Spleen (tissue), 11 donors: ENCODE measurements at regions not wholly inside any gene's neighbourhood (a gene's known extent, or its start where the extent isn't known, plus 50 kb on each side); places are given as distances from the start of the nearest gene placed in this dataset.

Experiments used
- DNase-seq: peaks from one replicate; pipeline ENCODE4 v3.0.0-alpha.2; 2020
- H3K27ac ChIP-seq, 8 donors: fragments of 200-600 bp; sonication (generic) in 7 of 8; 1 replicate in 4 of 8; 2 replicates in 4 of 8; pipeline versions ENCODE4 v1.5.0 to v1.8.0; 2016 to 2021; ENCODE audit warnings: inconsistent platforms in 4 of 8, mild to moderate bottlenecking in 4 of 8, moderate library complexity in 1 of 8
- H3K27me3 ChIP-seq, 7 donors: fragments of 200-600 bp; sonication (generic) in 6 of 7; replicated peaks in 1 of 7; 1 replicate in 4 of 7; 2 replicates in 3 of 7; pipeline versions ENCODE4 v1.5.0 to v1.8.0; 2016 to 2021; ENCODE audit warnings: inconsistent platforms in 3 of 7, mild to moderate bottlenecking in 1 of 7
- H3K36me3 ChIP-seq, 6 donors: fragments of 200-600 bp; sonication (generic) in 5 of 6; 1 replicate in 4 of 6; 2 replicates in 2 of 6; pipeline versions ENCODE4 v1.5.0 to v1.8.0; 2016 to 2021; ENCODE audit warnings: inconsistent platforms in 2 of 6
- H3K4me1 ChIP-seq, 6 donors: fragments of 200-600 bp; sonication (generic) in 5 of 6; 1 replicate in 3 of 6; 2 replicates in 3 of 6; pipeline versions ENCODE4 v1.5.0 to v1.8.0; 2016 to 2021; ENCODE audit warnings: inconsistent platforms in 3 of 6
- H3K4me3 ChIP-seq, 8 donors: fragments of 200-600 bp; sonication (generic) in 7 of 8; 1 replicate in 4 of 8; 2 replicates in 4 of 8; pipeline versions ENCODE4 v1.5.0 to v1.8.0; 2016 to 2021; ENCODE audit warnings: inconsistent platforms in 4 of 8, mild to moderate bottlenecking in 4 of 8, moderate library complexity in 2 of 8
- H3K9me3 ChIP-seq, 8 donors: fragments of 200-600 bp; sonication (generic) in 7 of 8; 1 replicate in 4 of 8; 2 replicates in 4 of 8; pipeline versions ENCODE4 v1.5.0 to v1.8.0; 2016 to 2021; ENCODE audit warnings: inconsistent platforms in 4 of 8
- CTCF ChIP-seq, 11 experiments: fragments of 200-600 bp in 7 of 11; fragments of 450-650 bp in 4 of 11; sonication (generic) in 4 of 11; IDR thresholded peaks in 8 of 11; conservative IDR thresholded peaks in 3 of 11; 1 replicate in 7 of 11; 2 replicates in 4 of 11; pipeline versions ENCODE4 v1.4.0 to v1.8.0; 2016 to 2021; ENCODE audit warnings: antibody characterized with exemption in 11 of 11, inconsistent platforms in 4 of 11, mild to moderate bottlenecking in 1 of 11
- POLR2A ChIP-seq, 3 donors: fragments of 450-650 bp; IDR thresholded peaks; one replicate each; pipeline ENCODE4 v1.5.1; 2017; ENCODE audit warnings: antibody characterized with exemption in 3 of 3, mild to moderate bottlenecking in 1 of 3
- POLR2AphosphoS5 ChIP-seq, 3 donors: sonication (generic); formaldehyde crosslinking; IDR thresholded peaks; one replicate each; pipeline ENCODE4 v1.5.1; 2017; ENCODE audit warnings: antibody characterized with exemption in 3 of 3
- WGBS, 5 donors: extraction: QIAGEN DNeasy Blood & Tissue Kit in 3 of 5; methylation state at CpG; one replicate each; pipeline versions ENCODE4 v1.1.5 to v1.1.7; 2013 to 2018; 5-methylcytosine and 5-hydroxymethylcytosine counted together
- intact Hi-C: fragments of 100-400 bp; cut with DNase I; formaldehyde crosslinking; loops from one replicate; pipeline ENCODE4 v1.15.0; 2023; ENCODE audit warnings: low total_unique reads
- donor health status: healthy with polysubstance abuse.
- donor health status: DM: no; HTN: no; CAD: no; lungs with moderate emphysema.
- donor health status: DM: no; HTN: no; CAD: no.
- donor health status: Bipolar disorder and iron deficiency.
- donor health status: healthy.
- donor health status: DM: no; HTN: no; CAD: no.
- donor health status: DM: yes; HTN: yes; CAD: no.

GRCh38 chr7:28347475-28348318 lies 64.6 kb upstream of the CREB5 start:
- H3K27me3 ChIP-seq: no peaks in the 10 kb centered on the region
- H3K36me3 ChIP-seq: no peaks in the 10 kb centered on the region
- no peak overlapping the region for H3K4me3 ChIP-seq
- no peaks in the 10 kb centered on the region for H3K9me3 ChIP-seq
- no peaks in the 10 kb centered on the region for H3K4me1 ChIP-seq
- intact Hi-C loops: no loop called here
- no peak overlapping the region for H3K27ac ChIP-seq
- 75 to 82% (median 77%) methylated on average over 12 of the region's 12 CpGs for WGBS, 5 donors
- no peak for DNase-seq
- TF ChIP-seq POLR2A (IDR thresholded peaks at IDR 0.05): no peak
- TF ChIP-seq POLR2AphosphoS5 (IDR thresholded peaks at IDR 0.05): no peak
- TF ChIP-seq CTCF (IDR thresholded peaks at IDR 0.05 in 8 of 11, conservative IDR thresholded peaks at IDR 0.05 in 3 of 11): no peak

- Histone ChIP-seq H3K27ac (no peak overlapping the region), H3K4me3 (no peak overlapping the region), H3K36me3 (no peaks in the 10 kb centered on the region), H3K27me3 (no peaks in the 10 kb centered on the region), H3K9me3 (no peaks in the 10 kb centered on the region), H3K4me1 (no peaks in the 10 kb centered on the region)
- intact Hi-C loops: no loop called here
- 80 to 93% (median 90%) methylated on average over 5 of the region's 5 CpGs for WGBS, 5 donors
- no peak for TF ChIP-seq CTCF (IDR thresholded peaks at IDR 0.05 in 8 of 11, conservative IDR thresholded peaks at IDR 0.05 in 3 of 11)
- TF ChIP-seq POLR2AphosphoS5 (IDR thresholded peaks at IDR 0.05): no peak
- TF ChIP-seq POLR2A (IDR thresholded peaks at IDR 0.05): no peak
- no peak for DNase-seq
Observed at GRCh38 chr7:28348636-28349035, 63.7 kb upstream of the CREB5 start.

GRCh38 chr7:28349637-28350036 lies 62.7 kb upstream of the CREB5 start:
- TF ChIP-seq POLR2AphosphoS5 (IDR thresholded peaks at IDR 0.05) (no peak), CTCF (IDR thresholded peaks at IDR 0.05 in 8 of 11, conservative IDR thresholded peaks at IDR 0.05 in 3 of 11) (no peak), POLR2A (IDR thresholded peaks at IDR 0.05) (no peak)
- WGBS, 5 donors: 43 to 100% (median 96%) methylated on average over 1 of the region's 1 CpG
- H3K27ac ChIP-seq: no peak overlapping the region
- no peak for DNase-seq
- H3K4me1 ChIP-seq: no peaks in the 10 kb centered on the region
- H3K36me3 ChIP-seq: no peaks in the 10 kb centered on the region
- no peak overlapping the region for H3K4me3 ChIP-seq
- H3K9me3 ChIP-seq: no peaks in the 10 kb centered on the region
- H3K27me3 ChIP-seq: no peaks in the 10 kb centered on the region
- intact Hi-C loops: no loop called here

GRCh38 chr7:28350662-28351061 lies 61.7 kb upstream of the CREB5 start:
- Histone ChIP-seq H3K9me3 (no peaks in the 10 kb centered on the region), H3K27ac (no peak overlapping the region), H3K4me3 (no peak overlapping the region), H3K4me1 (no peaks in the 10 kb centered on the region), H3K36me3 (no peaks in the 10 kb centered on the region), H3K27me3 (no peaks in the 10 kb centered on the region)
- intact Hi-C loops: no loop called here
- no peak for TF ChIP-seq POLR2A (IDR thresholded peaks at IDR 0.05)
- TF ChIP-seq POLR2AphosphoS5 (IDR thresholded peaks at IDR 0.05): no peak
- no peak for TF ChIP-seq CTCF (IDR thresholded peaks at IDR 0.05 in 8 of 11, conservative IDR thresholded peaks at IDR 0.05 in 3 of 11)
- DNase-seq: no peak
- WGBS, 5 donors: 90 to 98% (median 95%) methylated on average over 4 of the region's 4 CpGs
